Pancreas (tissue), 10 donors: ENCODE measurements at regions not wholly inside any gene's neighbourhood (a gene's known extent, or its start where the extent isn't known, plus 50 kb on each side); places are given as distances from the start of the nearest gene placed in this dataset.

Experiments used
- ATAC-seq, 4 donors: fragments of 200-7000 bp; cut with Tn5 transposase; one replicate each; pipeline versions ENCODE4 v1.8.0 to v1.9.1; 2020; ENCODE audit warnings: mild to moderate bottlenecking in 4 of 4, moderate library complexity in 4 of 4
- DNase-seq, 6 donors: peaks; one replicate each; pipeline ENCODE4 v3.0.0-alpha.2; 2020
- FAIRE-seq: peaks from 2 replicates; lab custom pipeline; 2012; peaks lifted over from hg19 to GRCh38; lab: Jason Lieb, UNC
- H3K27ac ChIP-seq, 4 donors: fragments of 200-600 bp; sonication (generic); 1 replicate in 3 of 4; 2 replicates in 1 of 4; pipeline versions ENCODE4 v1.5.0 to v1.8.0; 2020
- H3K27me3 ChIP-seq, 4 donors: fragments of 200-600 bp; one replicate each; pipeline ENCODE4 v1.8.0; 2021
- H3K36me3 ChIP-seq, 3 donors: fragments of 200-600 bp; sonication (generic) in 1 of 3; one replicate each; pipeline versions ENCODE4 v1.5.0 to v1.8.0; 2020 to 2021
- H3K4me1 ChIP-seq, 3 donors: fragments of 200-600 bp; one replicate each; pipeline ENCODE4 v1.8.0; 2021
- H3K4me3 ChIP-seq, 4 donors: fragments of 200-600 bp; sonication (generic) in 2 of 4; one replicate each; pipeline versions ENCODE4 v1.5.0 to v1.8.0; 2020 to 2021
- H3K9me3 ChIP-seq, 4 donors: fragments of 200-600 bp; one replicate each; pipeline ENCODE4 v1.8.0; 2021
- CTCF ChIP-seq, 4 donors: fragments of 200-600 bp; sonication (generic) in 3 of 4; IDR thresholded peaks; one replicate each; pipeline versions ENCODE4 v1.5.0 to v1.8.0; 2021; ENCODE audit warnings: antibody characterized with exemption in 4 of 4
- WGBS, 2 donors: extraction: QIAGEN DNeasy Blood & Tissue Kit; methylation state at CpG; one replicate each; pipeline ENCODE4 v1.1.7; 2013; 5-methylcytosine and 5-hydroxymethylcytosine counted together
- intact Hi-C, 3 donors: fragments of 100-400 bp; cut with DNase I; formaldehyde crosslinking; loops; one replicate each; pipeline versions ENCODE4 v1.11.1 to v1.14.2; 2022
- donor health status: healthy with polysubstance abuse.
- donor health status: DM: no; HTN: no; CAD: no; lungs with moderate emphysema.
- donor health status: DM: no; HTN: no; CAD: no.
- donor health status: control.
- donor health status: control.
- donor health status: Bipolar disorder and iron deficiency.
- donor health status: DM: yes; HTN: yes; CAD: no.
- donor health status: DM: no; HTN: no; CAD: no.
- donor health status: DM: no; HTN: no; CAD: no.
- donor health status: DM: yes; HTN: yes; CAD: no.

DNA sequence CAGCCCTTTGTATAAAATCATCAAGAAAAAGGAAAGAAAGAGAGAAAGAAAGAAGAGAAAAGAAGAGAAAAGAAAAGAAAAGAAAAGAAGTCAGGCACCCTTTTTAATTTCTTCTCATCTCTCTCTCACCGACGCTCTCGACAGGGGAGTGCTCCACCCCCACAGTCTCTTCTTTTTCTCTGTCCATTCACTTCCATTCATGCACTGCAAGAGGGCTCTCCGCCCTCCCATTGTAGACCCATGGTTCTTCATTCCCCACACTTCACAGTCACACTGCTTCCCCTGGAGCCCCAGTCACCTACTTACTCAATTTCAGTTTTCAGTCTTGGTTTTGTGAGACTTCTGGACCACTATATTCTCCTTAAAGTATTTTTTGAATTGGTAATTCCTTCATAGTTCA, 254.7 kb downstream of the SOX2 start:
- Histone ChIP-seq H3K27me3 (no peaks in the 10 kb centered on the region), H3K27ac (no peak overlapping the region), H3K4me3 (no peak overlapping the region), H3K4me1 (no peaks in the 10 kb centered on the region), H3K9me3 (no peaks in the 10 kb centered on the region), H3K36me3 (no peaks in the 10 kb centered on the region)
- TF ChIP-seq CTCF (IDR thresholded peaks at IDR 0.05), result no peak
- WGBS, 2 donors, result 36 to 45% methylated on average over 4 of the region's 4 CpGs
- ATAC-seq (no peak), DNase-seq (no peak), FAIRE-seq (no peak)
- intact Hi-C loops, result no loop called here

GRCh38 chr3:181969925-181970324, 258.2 kb downstream of the SOX2 start:
- Histone ChIP-seq H3K36me3 (no peaks in the 10 kb centered on the region), H3K9me3 (no peaks in the 10 kb centered on the region), H3K4me1 (no peaks in the 10 kb centered on the region), H3K27ac (no peak overlapping the region), H3K27me3 (no peaks in the 10 kb centered on the region), H3K4me3 (no peak overlapping the region)
- no peak for TF ChIP-seq CTCF (IDR thresholded peaks at IDR 0.05)
- FAIRE-seq (no peak), DNase-seq (no peak), ATAC-seq (no peak)
- 67 to 81% methylated on average over 3 of the region's 3 CpGs for WGBS, 2 donors
- intact Hi-C loops, result no loop called here

DNA sequence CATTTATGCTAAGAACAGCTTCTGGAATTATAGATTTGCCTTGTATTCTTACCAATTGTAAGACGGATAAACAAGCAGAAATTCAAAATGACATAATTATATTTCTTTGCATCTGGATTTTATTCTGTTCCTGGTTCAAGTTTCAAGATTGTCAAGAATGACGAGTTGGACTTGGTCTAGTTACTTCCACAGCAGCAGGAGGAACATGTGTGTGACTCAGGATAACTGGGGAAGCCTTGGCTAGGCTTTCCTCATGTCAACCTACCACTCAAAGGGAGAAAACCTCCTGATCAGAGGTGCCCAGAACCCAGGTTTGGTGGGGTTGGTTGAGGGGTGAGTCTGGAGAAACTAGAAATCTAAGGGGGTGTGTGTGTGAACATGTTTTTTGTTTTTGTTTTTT, 259.7 kb downstream of the SOX2 start:
- H3K4me3 ChIP-seq, result no peak overlapping the region
- ATAC-seq (no peak), FAIRE-seq (no peak), DNase-seq (no peak)
- 46 to 55% methylated on average over 2 of the region's 2 CpGs for WGBS, 2 donors
- H3K36me3 ChIP-seq, result no peaks in the 10 kb centered on the region
- no peaks in the 10 kb centered on the region for H3K4me1 ChIP-seq
- no peaks in the 10 kb centered on the region for H3K9me3 ChIP-seq
- intact Hi-C loops, result no loop called here
- no peak for TF ChIP-seq CTCF (IDR thresholded peaks at IDR 0.05)
- H3K27ac ChIP-seq, result no peak overlapping the region
- H3K27me3 ChIP-seq, result no peaks in the 10 kb centered on the region

DNA sequence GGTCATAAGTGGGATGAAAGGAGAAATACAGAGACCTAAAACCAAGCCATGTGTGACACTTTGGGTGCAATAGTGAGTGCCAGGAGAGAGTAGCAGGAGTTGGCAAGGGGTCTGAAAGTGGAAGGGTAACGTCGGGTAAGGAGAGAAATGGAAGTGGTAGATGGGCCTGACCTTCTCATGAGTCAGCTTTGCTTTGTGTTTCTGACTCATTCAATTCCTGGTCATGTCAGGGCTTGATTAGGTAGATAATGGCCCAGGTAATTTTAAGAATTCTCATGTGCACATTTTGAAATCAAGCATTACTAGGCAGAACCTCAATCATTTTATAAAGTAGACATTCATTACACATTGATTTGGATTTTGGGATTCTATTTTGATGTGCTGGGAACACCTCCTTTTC, 262.5 kb downstream of the SOX2 start:
- ATAC-seq, result no peak
- FAIRE-seq, result no peak
- Histone ChIP-seq H3K27me3 (no peaks in the 10 kb centered on the region), H3K4me3 (no peak overlapping the region), H3K4me1 (no peaks in the 10 kb centered on the region), H3K9me3 (no peaks in the 10 kb centered on the region), H3K27ac (no peak overlapping the region), H3K36me3 (no peaks in the 10 kb centered on the region)
- no peak for DNase-seq
- no peak for TF ChIP-seq CTCF (IDR thresholded peaks at IDR 0.05)
- 75 to 82% methylated on average over 2 of the region's 2 CpGs for WGBS, 2 donors
- intact Hi-C loops, result no loop called here

DNA sequence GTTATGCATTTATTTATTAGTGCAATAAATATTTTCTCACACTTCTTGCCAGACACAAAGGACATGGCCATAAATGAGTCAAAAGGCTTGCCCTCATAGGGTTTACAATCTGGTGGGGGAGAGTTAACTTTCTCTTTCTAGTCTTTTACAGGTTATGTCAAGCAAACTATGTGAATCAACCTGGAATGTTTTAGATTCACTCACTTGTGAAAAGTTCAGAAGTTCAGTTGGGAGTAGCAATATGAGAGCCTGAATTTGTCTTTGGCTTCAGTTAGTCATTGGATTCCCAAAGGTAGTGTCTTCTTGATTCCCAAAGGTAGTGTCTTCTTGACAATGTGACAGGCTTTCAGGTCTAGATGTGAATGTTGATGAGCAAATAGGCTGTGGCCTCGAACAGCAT, 264.8 kb downstream of the SOX2 start:
- DNase-seq, result no peak
- Histone ChIP-seq H3K27me3 (no peaks in the 10 kb centered on the region), H3K36me3 (no peaks in the 10 kb centered on the region), H3K27ac (no peak overlapping the region), H3K9me3 (no peaks in the 10 kb centered on the region), H3K4me1 (no peaks in the 10 kb centered on the region), H3K4me3 (no peak overlapping the region)
- intact Hi-C loops, result no loop called here
- ATAC-seq, result no peak
- FAIRE-seq, result no peak
- 49 to 63% methylated on average over 1 of the region's 1 CpG for WGBS, 2 donors
- TF ChIP-seq CTCF (IDR thresholded peaks at IDR 0.05), result no peak
